H1 (cell line): ENCODE measurements at regions not wholly inside any gene's neighbourhood (a gene's known extent, or its start where the extent isn't known, plus 50 kb on each side); places are given as distances from the start of the nearest gene placed in this dataset.
A peak's percentile ranks its signal among the peaks of the same experiment; 100 is the strongest.

Experiments
- CTCF ChIA-PET: fragments of 300-600 bp; sonication (Branson Sonifier 250); formaldehyde crosslinking; loops from one replicate; lab custom pipeline; 2021; ENCODE audit not compliant: partially characterized antibody; lab: Charles Lee
- POLR2A ChIA-PET: fragments of 300-600 bp; sonication (Branson Sonifier 250); formaldehyde crosslinking; loops from one replicate; lab custom pipeline; 2021; ENCODE audit warnings: inconsistent platforms; ENCODE audit not compliant: partially characterized antibody; lab: Charles Lee
- DNase-seq, 2 experiments: peaks; one replicate each; pipeline versions ENCODE4 v3.0.0 to v3.0.0-alpha.2; 2010 to 2022; ENCODE audit warnings: low spot score in 2 of 2, low read depth in 1 of 2, mixed read lengths in 1 of 2
- FAIRE-seq: peaks from 2 replicates; lab custom pipeline; 2011; peaks lifted over from hg19 to GRCh38; lab: Jason Lieb, UNC
- H2AFZ ChIP-seq: 2 replicates; pipeline ENCODE4 v1.8.1; 2012; ENCODE audit warnings: low read length, inconsistent platforms
- H2AK5ac ChIP-seq: 2 replicates; pipeline ENCODE4 v1.6.1; 2013; ENCODE audit warnings: low read depth, low read length
- H2BK120ac ChIP-seq: replicated peaks from 2 replicates; pipeline ENCODE3; 2013; ENCODE audit warnings: low read depth, low read length, inconsistent platforms
- H2BK12ac ChIP-seq: 2 replicates; pipeline ENCODE4 v1.6.1; 2013; ENCODE audit warnings: low read depth, low read length
- H2BK15ac ChIP-seq: 2 replicates; pipeline ENCODE4 v1.6.1; 2013; ENCODE audit warnings: low read length
- H2BK20ac ChIP-seq: 2 replicates; pipeline ENCODE4 v1.6.1; 2013; ENCODE audit warnings: low read length
- H2BK5ac ChIP-seq: 2 replicates; pipeline ENCODE4 v1.6.1; 2013; ENCODE audit warnings: low read depth, low read length
- H3K14ac ChIP-seq: 2 replicates; pipeline ENCODE4 v1.6.1; 2013; ENCODE audit warnings: inconsistent platforms; ENCODE audit not compliant: insufficient read length
- H3K18ac ChIP-seq: 2 replicates; pipeline ENCODE4 v1.6.1; 2013; ENCODE audit warnings: low read length; ENCODE audit errors: extremely low read depth
- H3K23ac ChIP-seq: 2 replicates; pipeline ENCODE4 v1.6.1; 2013; ENCODE audit warnings: inconsistent platforms; ENCODE audit not compliant: insufficient read length
- H3K23me2 ChIP-seq: 2 replicates; pipeline ENCODE4 v1.6.1; 2013; ENCODE audit warnings: low read depth, low read length
- H3K27ac ChIP-seq: 2 replicates; pipeline ENCODE4 v1.6.1; 2011; ENCODE audit warnings: low read depth, low read length, inconsistent platforms
- H3K27me3 ChIP-seq, 4 experiments: replicated peaks in 1 of 4; 1 replicate in 1 of 4; 2 replicates in 3 of 4; pipeline versions ENCODE4 v1.6.1 to v1.8.1; 2011 to 2013; ENCODE audit warnings: low read length in 3 of 4, mild to moderate bottlenecking in 3 of 4, inconsistent platforms in 2 of 4, mixed read lengths in 2 of 4, moderate library complexity in 1 of 4; ENCODE audit not compliant: control insufficient read depth in 3 of 4, insufficient read depth in 3 of 4; ENCODE audit errors: extremely low read depth in 1 of 4
- H3K36me3 ChIP-seq, 4 experiments: 2 replicates each; pipeline versions ENCODE4 v1.6.1 to v1.8.1; 2011 to 2013; ENCODE audit warnings: mild to moderate bottlenecking in 4 of 4, low read length in 3 of 4, moderate library complexity in 2 of 4, control low read depth in 1 of 4, inconsistent platforms in 1 of 4; ENCODE audit not compliant: insufficient read depth in 4 of 4, control insufficient read depth in 2 of 4
- H3K4ac ChIP-seq: replicated peaks from 2 replicates; pipeline ENCODE3; 2013; ENCODE audit warnings: low read length, low read depth, mixed read lengths, inconsistent platforms; ENCODE audit not compliant: insufficient read length
- H3K4me1 ChIP-seq, 4 experiments: replicated peaks in 1 of 4; 1 replicate in 1 of 4; 2 replicates in 3 of 4; pipeline versions ENCODE4 v1.6.1 to v1.8.1; 2011 to 2013; ENCODE audit warnings: low read length in 3 of 4, inconsistent platforms in 2 of 4, mixed read lengths in 1 of 4; ENCODE audit not compliant: insufficient read depth in 4 of 4, control insufficient read depth in 3 of 4
- H3K4me2 ChIP-seq, 2 experiments: 2 replicates each; pipeline versions ENCODE4 v1.6.1 to v1.8.1; 2011 to 2013; ENCODE audit warnings: low read depth in 2 of 2, low read length in 2 of 2, control low read depth in 1 of 2, inconsistent platforms in 1 of 2, mild to moderate bottlenecking in 1 of 2; ENCODE audit not compliant: insufficient read depth in 1 of 2
- H3K4me3 ChIP-seq, 4 experiments: fragments of 200-600, 300-600 bp in 1 of 4; sonication (generic), shearing (Covaris generic), sonication (Bioruptor Twin) in 1 of 4; 2 replicates each; pipeline versions ENCODE4 v1.5.1 to v1.8.1; 2011 to 2016; ENCODE audit warnings: low read length in 4 of 4, low read depth in 3 of 4, control low read depth in 2 of 4, inconsistent platforms in 2 of 4, mild to moderate bottlenecking in 2 of 4, mixed read lengths in 1 of 4, moderate library complexity in 1 of 4; ENCODE audit not compliant: insufficient read depth in 2 of 4; ENCODE audit errors: extremely low read depth in 1 of 4
- H3K56ac ChIP-seq: replicated peaks from 2 replicates; pipeline ENCODE3; 2013; ENCODE audit warnings: low read depth, mild to moderate bottlenecking, mixed read lengths, low read length, inconsistent platforms; ENCODE audit not compliant: insufficient read length
- H3K79me1 ChIP-seq: 2 replicates; pipeline ENCODE4 v1.6.1; 2013; ENCODE audit warnings: low read depth, low read length, control low read depth
- H3K79me2 ChIP-seq, 2 experiments: 2 replicates each; pipeline versions ENCODE4 v1.6.1 to v1.8.1; 2012 to 2013; ENCODE audit warnings: low read length in 2 of 2, mild to moderate bottlenecking in 2 of 2, inconsistent platforms in 1 of 2; ENCODE audit not compliant: insufficient read depth in 2 of 2, control insufficient read depth in 1 of 2
- H3K9ac ChIP-seq, 4 experiments: replicated peaks in 1 of 4; 1 replicate in 1 of 4; 2 replicates in 3 of 4; pipeline versions ENCODE4 v1.6.1 to v1.8.1; 2011 to 2013; ENCODE audit warnings: low read depth in 3 of 4, low read length in 3 of 4, control low read depth in 2 of 4, mild to moderate bottlenecking in 2 of 4, moderate library complexity in 2 of 4, inconsistent platforms in 1 of 4; ENCODE audit errors: extremely low read depth in 1 of 4
- H3K9me3 ChIP-seq, 2 experiments: 2 replicates each; pipeline versions ENCODE4 v1.6.1 to v1.8.1; 2012 to 2013; ENCODE audit warnings: mild to moderate bottlenecking in 2 of 2, moderate library complexity in 2 of 2, control low read depth in 1 of 2, inconsistent platforms in 1 of 2, low read depth in 1 of 2, low read length in 1 of 2, mixed read lengths in 1 of 2; ENCODE audit not compliant: insufficient read depth in 2 of 2
- H4K20me1 ChIP-seq, 2 experiments: replicated peaks in 1 of 2; 2 replicates each; pipeline versions ENCODE3 to v1.8.1; 2011 to 2013; ENCODE audit warnings: inconsistent platforms in 2 of 2, low read length in 2 of 2, mild to moderate bottlenecking in 1 of 2; ENCODE audit not compliant: insufficient read depth in 2 of 2, control insufficient read depth in 1 of 2
- H4K5ac ChIP-seq: 2 replicates; pipeline ENCODE4 v1.6.1; 2013; ENCODE audit warnings: low read length, low read depth, mixed read lengths, inconsistent platforms; ENCODE audit not compliant: insufficient read length
- H4K8ac ChIP-seq: 2 replicates; pipeline ENCODE4 v1.8.0; 2013; ENCODE audit warnings: mild to moderate bottlenecking, moderate library complexity, low read length, inconsistent platforms; ENCODE audit not compliant: insufficient read depth; ENCODE audit errors: extremely low read depth
- H4K91ac ChIP-seq: replicated peaks from 2 replicates; pipeline ENCODE3; 2013; ENCODE audit warnings: low read length, mixed read lengths, inconsistent platforms; ENCODE audit not compliant: insufficient read length
- BACH1 ChIP-seq: IDR thresholded peaks from 2 replicates; pipeline ENCODE4 v1.6.1; 2012; ENCODE audit warnings: low read length, improper control_type of control experiment
- BRCA1 ChIP-seq: IDR thresholded peaks from 2 replicates; pipeline ENCODE4 v1.6.1; 2012; ENCODE audit warnings: low read depth, low read length, improper control_type of control experiment
- CEBPB ChIP-seq: IDR thresholded peaks from 2 replicates; pipeline ENCODE4 v1.6.1; 2012; ENCODE audit warnings: low read depth, low read length
- CTBP2 ChIP-seq: IDR thresholded peaks from 2 replicates; pipeline ENCODE4 v1.7.0; 2011; ENCODE audit warnings: borderline replicate concordance, mild to moderate bottlenecking, moderate library complexity, mixed read lengths, low read length; ENCODE audit not compliant: insufficient read depth, insufficient read length
- GABPA ChIP-seq: IDR thresholded peaks from 2 replicates; pipeline ENCODE4 v1.6.1; 2011; ENCODE audit warnings: mild to moderate bottlenecking, low read length, moderate library complexity, borderline replicate concordance; ENCODE audit not compliant: insufficient read depth
- GTF2F1 ChIP-seq: IDR thresholded peaks from 2 replicates; pipeline ENCODE4 v1.6.1; 2012; ENCODE audit warnings: low read depth, low read length, improper control_type of control experiment, borderline replicate concordance
- RAD21 ChIP-seq, 2 experiments: IDR thresholded peaks in 1 of 2; conservative IDR thresholded peaks in 1 of 2; 2 replicates each; pipeline ENCODE4 v1.6.1; 2011; ENCODE audit warnings: low read depth in 2 of 2, low read length in 2 of 2, improper control_type of control experiment in 1 of 2, inconsistent platforms in 1 of 2, mild to moderate bottlenecking in 1 of 2, moderate library complexity in 1 of 2
- WGBS, 2 experiments: shearing (Covaris generic) in 1 of 2; methylation state at CpG; one replicate each; pipeline versions ENCODE4 v1.1.6 to v1.1.7; 2013 to 2015; ENCODE audit warnings: low lambda C conversion rate in 2 of 2, mixed read lengths in 2 of 2, inconsistent platforms in 1 of 2, low coverage in 1 of 2, missing lambda C conversion rate in 1 of 2; ENCODE audit not compliant: insufficient replicate concordance in 2 of 2, insufficient coverage in 1 of 2, insufficient read length in 1 of 2; ENCODE audit errors: extremely low coverage in 1 of 2, missing lambda C conversion rate in 1 of 2; 5-methylcytosine and 5-hydroxymethylcytosine counted together
- TF ChIP-seq, protein P1 (sequence below): IDR thresholded peaks from 2 replicates; pipeline ENCODE4 v1.6.1; 2011; ENCODE audit warnings: low read length, improper control_type of control experiment
- TF ChIP-seq, protein P2 (sequence below): IDR thresholded peaks from 2 replicates; pipeline ENCODE4 v1.6.1; 2011; ENCODE audit warnings: low read depth, mild to moderate bottlenecking, low read length; ENCODE audit not compliant: insufficient read depth
- TF ChIP-seq, protein P3 (sequence below): IDR thresholded peaks from 2 replicates; pipeline ENCODE4 v1.6.1; 2012; ENCODE audit warnings: inconsistent platforms

DNA sequence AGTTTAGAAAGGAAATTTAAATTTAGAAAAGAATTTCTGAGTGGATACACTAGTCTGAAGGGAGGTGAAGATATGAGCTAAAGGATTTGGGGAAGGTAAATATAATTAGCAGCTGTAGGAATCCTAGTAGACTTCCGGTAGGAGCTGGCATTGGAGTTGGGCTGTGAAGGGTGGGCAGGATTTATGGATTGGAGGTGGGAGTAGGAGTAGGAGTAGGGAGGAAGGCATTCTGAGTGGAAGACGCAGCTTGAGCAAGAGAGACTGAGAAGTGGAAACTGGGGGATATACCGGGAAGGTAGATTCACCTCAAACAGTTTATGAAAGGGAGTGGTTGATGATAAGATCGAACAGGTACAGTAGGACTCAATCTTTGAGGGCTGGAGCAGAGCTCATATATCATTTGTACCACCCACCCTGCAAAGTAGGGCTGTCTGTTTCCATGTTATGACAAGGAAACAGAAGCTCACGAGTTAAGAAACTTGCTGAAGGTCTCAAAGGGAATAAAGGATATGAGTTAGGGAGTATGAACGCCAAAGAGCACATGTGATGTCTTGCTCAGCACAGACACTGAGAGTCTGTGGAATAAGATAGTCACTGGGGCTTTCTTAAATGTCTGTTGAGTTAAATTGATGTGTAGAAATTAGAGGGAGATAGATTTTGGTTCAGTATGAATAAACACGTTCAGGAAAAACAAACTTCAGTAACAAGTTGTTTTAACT is 81.6 kb downstream of the RPS24 start:
- Histone ChIP-seq H2BK15ac (no peak overlapping the region), H3K56ac (no peak overlapping the region), H3K79me2 (no peaks in the 10 kb centered on the region), H3K23me2 (no peaks in the 10 kb centered on the region), H3K4me3 (no peak overlapping the region), H3K36me3 (no peaks in the 10 kb centered on the region), H3K14ac (no peak overlapping the region), H4K5ac (no peak overlapping the region), H3K79me1 (no peaks in the 10 kb centered on the region), H3K18ac (no peak overlapping the region), H4K8ac (no peak overlapping the region), H4K91ac (no peak overlapping the region), H2BK5ac (no peak overlapping the region), H3K4ac (no peak overlapping the region), H3K4me1 (no peaks in the 10 kb centered on the region), H2BK12ac (no peak overlapping the region), H3K4me2 (no peak overlapping the region), H2BK20ac (no peak overlapping the region), H2BK120ac (no peak overlapping the region), H2AK5ac (no peak overlapping the region), H3K23ac (no peak overlapping the region), H3K9me3 (no peaks in the 10 kb centered on the region), H3K9ac (no peak overlapping the region), H3K27ac (no peak overlapping the region), H2AFZ (0 out of 2 replicates have a peak overlapping the region, but pooled peaks have one; percentile 4), H3K27me3 (no peaks in the 10 kb centered on the region; a peak in 2 of 7 replicates), H4K20me1 (no peaks in the 10 kb centered on the region)
- POLR2A ChIA-PET: interaction anchor here (1.0 kb wide), 1 partner anchor 71 kb away, joined by 3 read pairs; no protein-coding TSS in a partner anchor
- WGBS, 2 experiments: 86% methylated on average over 7 of the region's 7 CpGs; no CpG with 5 or more reads in 1 of the 2 experiments
- CTCF ChIA-PET: interaction anchor here (0.5 to 3.8 kb wide), 4 partner anchors 25 to 67 kb away, joined by 3 to 28 read pairs (median 4); no protein-coding TSS in a partner anchor
- DNase-seq: no peak
- FAIRE-seq: no peak
- TF ChIP-seq, protein P1, sequence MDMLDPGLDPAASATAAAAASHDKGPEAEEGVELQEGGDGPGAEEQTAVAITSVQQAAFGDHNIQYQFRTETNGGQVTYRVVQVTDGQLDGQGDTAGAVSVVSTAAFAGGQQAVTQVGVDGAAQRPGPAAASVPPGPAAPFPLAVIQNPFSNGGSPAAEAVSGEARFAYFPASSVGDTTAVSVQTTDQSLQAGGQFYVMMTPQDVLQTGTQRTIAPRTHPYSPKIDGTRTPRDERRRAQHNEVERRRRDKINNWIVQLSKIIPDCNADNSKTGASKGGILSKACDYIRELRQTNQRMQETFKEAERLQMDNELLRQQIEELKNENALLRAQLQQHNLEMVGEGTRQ: no peak
- no peak for TF ChIP-seq CTBP2
- no peak for TF ChIP-seq CEBPB
- no peak for TF ChIP-seq BRCA1
- TF ChIP-seq, protein P2, sequence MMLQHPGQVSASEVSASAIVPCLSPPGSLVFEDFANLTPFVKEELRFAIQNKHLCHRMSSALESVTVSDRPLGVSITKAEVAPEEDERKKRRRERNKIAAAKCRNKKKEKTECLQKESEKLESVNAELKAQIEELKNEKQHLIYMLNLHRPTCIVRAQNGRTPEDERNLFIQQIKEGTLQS: no peak
- TF ChIP-seq GABPA: no peak
- TF ChIP-seq, protein P3, sequence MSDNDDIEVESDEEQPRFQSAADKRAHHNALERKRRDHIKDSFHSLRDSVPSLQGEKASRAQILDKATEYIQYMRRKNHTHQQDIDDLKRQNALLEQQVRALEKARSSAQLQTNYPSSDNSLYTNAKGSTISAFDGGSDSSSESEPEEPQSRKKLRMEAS: no peak
- no peak for TF ChIP-seq BACH1
- TF ChIP-seq GTF2F1: no peak
- TF ChIP-seq RAD21 (IDR thresholded peaks at IDR 0.05 in 1 of 2, conservative IDR thresholded peaks at IDR 0.05 in 1 of 2; ENCODE audit: low read depth in 2 of 2, low read length in 2 of 2): no peak
